B cell (primary cell): ENCODE measurements at regions not wholly inside any gene's neighbourhood (a gene's known extent, or its start where the extent isn't known, plus 50 kb on each side); places are given as distances from the start of the nearest gene placed in this dataset.

Experiments
- ATAC-seq: fragments of 200-7000 bp; cut with Tn5 transposase; one replicate; pipeline ENCODE4 v1.10.0; 2021; ENCODE audit warnings: low read depth, mild to moderate bottlenecking, moderate number of reproducible peaks, moderate library complexity
- CTCF ChIA-PET: fragments of 350-600 bp; sonication (Branson Sonifier 250); formaldehyde crosslinking; loops from one replicate; lab custom pipeline; 2021; ENCODE audit warnings: antibody characterized with exemption, inconsistent platforms; lab: Charles Lee
- POLR2A ChIA-PET: fragments of 350-600 bp; sonication (Branson Sonifier 250); formaldehyde crosslinking; loops from one replicate; lab custom pipeline; 2021; ENCODE audit warnings: antibody characterized with exemption; lab: Charles Lee
- DNase-seq: peaks from one replicate; pipeline ENCODE4 v3.0.0; 2013
- H2AFZ ChIP-seq: 2 replicates; pipeline ENCODE4 v1.6.1; 2012; ENCODE audit warnings: mild to moderate bottlenecking, low read depth, low read length; ENCODE audit not compliant: insufficient read depth, poor library complexity, severe bottlenecking
- H3K27ac ChIP-seq, 2 donors: 1 replicate in 1 of 2; 2 replicates in 1 of 2; pipeline ENCODE4 v1.5.1; 2012 to 2013; ENCODE audit warnings: low read length in 2 of 2, mild to moderate bottlenecking in 2 of 2, moderate library complexity in 1 of 2
- H3K27me3 ChIP-seq, 4 experiments: fragments of 200-600 bp in 1 of 4; sonication (generic) in 1 of 4; replicated peaks in 1 of 4; 1 replicate in 2 of 4; 2 replicates in 2 of 4; pipeline versions ENCODE4 v1.6.1 to v1.7.0; 2013 to 2016; ENCODE audit warnings: low read length in 3 of 4, mild to moderate bottlenecking in 2 of 4, mixed read lengths in 1 of 4, moderate library complexity in 1 of 4; ENCODE audit not compliant: insufficient read depth in 4 of 4, control insufficient read depth in 3 of 4; ENCODE audit errors: control extremely low read depth in 1 of 4
- H3K36me3 ChIP-seq, 2 experiments: replicated peaks in 1 of 2; 1 replicate in 1 of 2; 2 replicates in 1 of 2; pipeline versions ENCODE4 v1.6.1 to v1.7.1; 2013; ENCODE audit warnings: low read length in 1 of 2; ENCODE audit not compliant: insufficient read depth in 2 of 2, control insufficient read depth in 1 of 2; ENCODE audit errors: control extremely low read depth in 1 of 2, extremely low read depth in 1 of 2
- H3K4me1 ChIP-seq, 2 donors: fragments of 200-600 bp in 1 of 2; sonication (generic) in 1 of 2; 1 replicate in 1 of 2; 2 replicates in 1 of 2; pipeline versions ENCODE4 v1.5.1 to v1.6.1; 2013 to 2017; ENCODE audit warnings: low read length in 2 of 2; ENCODE audit not compliant: control insufficient read depth in 2 of 2, insufficient read depth in 2 of 2
- H3K4me2 ChIP-seq: replicated peaks from 2 replicates; pipeline ENCODE3; 2012; ENCODE audit warnings: mild to moderate bottlenecking, low read depth, low read length; ENCODE audit not compliant: poor library complexity, severe bottlenecking
- H3K4me3 ChIP-seq, 5 experiments: fragments of 200-600 bp in 1 of 5; sonication (generic) in 1 of 5; 1 replicate in 3 of 5; 2 replicates in 2 of 5; pipeline versions ENCODE4 v1.5.1 to v1.7.0; 2011 to 2016; ENCODE audit warnings: low read length in 4 of 5, mild to moderate bottlenecking in 4 of 5, low read depth in 2 of 5, control low read depth in 1 of 5, moderate library complexity in 1 of 5; ENCODE audit not compliant: insufficient read depth in 1 of 5; ENCODE audit errors: control extremely low read depth in 1 of 5, extremely low read depth in 1 of 5
- H3K79me2 ChIP-seq: fragments of 200-600 bp; sonication (generic); one replicate; pipeline ENCODE4 v1.6.0; 2016; ENCODE audit warnings: low read length; ENCODE audit not compliant: control insufficient read depth, insufficient read depth
- H3K9ac ChIP-seq: fragments of 200-600 bp; sonication (generic); 2 replicates; pipeline ENCODE4 v1.6.1; 2017; ENCODE audit warnings: mild to moderate bottlenecking, low read length, moderate library complexity
- H3K9me3 ChIP-seq, 3 donors: one replicate each; pipeline versions ENCODE4 v1.6.1 to v1.7.1; 2013; ENCODE audit warnings: low read length in 2 of 3; ENCODE audit not compliant: control insufficient read depth in 2 of 3, insufficient read depth in 1 of 3; ENCODE audit errors: control extremely low read depth in 1 of 3
- H4K20me1 ChIP-seq: 2 replicates; pipeline ENCODE4 v1.6.0; 2012; ENCODE audit warnings: mild to moderate bottlenecking, low read length; ENCODE audit not compliant: insufficient read depth, control insufficient read depth, poor library complexity, severe bottlenecking
- H3K27ac Mint-ChIP-seq: one replicate; pipeline ENCODE4 v1.8.0; 2021; ENCODE audit warnings: mixed read lengths
- H3K27me3 Mint-ChIP-seq: one replicate; pipeline ENCODE4 v1.8.0; 2021; ENCODE audit warnings: mixed read lengths
- H3K4me1 Mint-ChIP-seq: one replicate; pipeline ENCODE4 v1.8.0; 2021; ENCODE audit warnings: mixed read lengths
- H3K4me3 Mint-ChIP-seq: one replicate; pipeline ENCODE4 v1.8.0; 2021; ENCODE audit warnings: mixed read lengths
- H3K9me3 Mint-ChIP-seq: one replicate; pipeline ENCODE4 v1.8.0; 2022; ENCODE audit warnings: mixed read lengths; ENCODE audit not compliant: insufficient read depth
- CTCF ChIP-seq: fragments of 200-600 bp; IDR thresholded peaks from one replicate; pipeline ENCODE4 v1.8.0; 2022; ENCODE audit warnings: antibody characterized with exemption, mild to moderate bottlenecking
- EZH2 ChIP-seq: IDR thresholded peaks from 2 replicates; pipeline ENCODE4 v1.6.1; 2012; ENCODE audit warnings: borderline replicate concordance, low read depth, mild to moderate bottlenecking, moderate library complexity, low read length; ENCODE audit not compliant: insufficient read depth, poor library complexity, severe bottlenecking
- WGBS: methylation state at CpG from one replicate; pipeline ENCODE4 v1.1.5; 2013; ENCODE audit warnings: missing lambda C conversion rate; ENCODE audit not compliant: insufficient coverage; 5-methylcytosine and 5-hydroxymethylcytosine counted together
- intact Hi-C: fragments of 100-400 bp; cut with micrococcal nuclease; formaldehyde crosslinking; loops from one replicate; pipeline ENCODE4 v1.10.0; 2022

GRCh38 chr20:60233018-60233630 is 274.9 kb downstream of the CDH26 start:
- H3K79me2 ChIP-seq, result no peaks in the 10 kb centered on the region
- intact Hi-C loops, result no loop called here
- H4K20me1 ChIP-seq, result no peaks in the 10 kb centered on the region
- TF ChIP-seq EZH2, result no peak
- TF ChIP-seq CTCF, result no peak
- H3K4me1 ChIP-seq, result no peaks in the 10 kb centered on the region
- no peak overlapping the region for H3K27ac Mint-ChIP-seq
- H3K9ac ChIP-seq, result no peak overlapping the region
- no peak overlapping the region for H2AFZ ChIP-seq
- no peak overlapping the region for H3K27ac ChIP-seq
- peaks cover 0 to 6% (median 0%) of the 10 kb centered on the region in 3 donors for H3K9me3 ChIP-seq
- H3K4me2 ChIP-seq, result no peak overlapping the region
- peaks cover 5% of the 10 kb centered on the region for H3K27me3 Mint-ChIP-seq
- POLR2A ChIA-PET, result no interaction called here
- 80% methylated on average over 2 of the region's 3 CpGs for WGBS
- H3K9me3 Mint-ChIP-seq, result no peaks in the 10 kb centered on the region
- CTCF ChIA-PET, result no interaction called here
- peaks cover 0 to 5% (median 0%) of the 10 kb centered on the region in 4 experiments for H3K27me3 ChIP-seq
- H3K4me3 ChIP-seq, result no peak overlapping the region
- no peaks in the 10 kb centered on the region for H3K4me1 Mint-ChIP-seq
- H3K36me3 ChIP-seq, result no peaks in the 10 kb centered on the region
- ATAC-seq, result no peak
- H3K4me3 Mint-ChIP-seq, result no peak overlapping the region
- no peak for DNase-seq

- Histone ChIP-seq H3K9ac (no peak overlapping the region), H3K36me3 (no peaks in the 10 kb centered on the region), H3K79me2 (no peaks in the 10 kb centered on the region), H3K4me2 (no peak overlapping the region), H3K27ac (no peak overlapping the region), H3K9me3 (peaks cover 0 to 3% (median 0%) of the 10 kb centered on the region in 3 donors), H2AFZ (no peak overlapping the region), H3K4me1 (no peaks in the 10 kb centered on the region), H3K4me3 (no peak overlapping the region), H3K27me3 (peaks cover 0 to 5% (median 0%) of the 10 kb centered on the region in 4 experiments), H4K20me1 (no peaks in the 10 kb centered on the region)
- no peak for TF ChIP-seq EZH2
- TF ChIP-seq CTCF, result no peak
- peaks cover 5% of the 10 kb centered on the region for H3K27me3 Mint-ChIP-seq
- H3K9me3 Mint-ChIP-seq, result no peaks in the 10 kb centered on the region
- ChIA-PET CTCF (no interaction called here), POLR2A (no interaction called here)
- WGBS, result no CpG with 5 or more reads among the region's 1 CpG
- H3K4me1 Mint-ChIP-seq, result no peaks in the 10 kb centered on the region
- intact Hi-C loops, result no loop called here
- no peak overlapping the region for H3K27ac Mint-ChIP-seq
- DNase-seq, result no peak
- no peak for ATAC-seq
- H3K4me3 Mint-ChIP-seq, result no peak overlapping the region
Observed at GRCh38 chr20:60236613-60237012, 278.4 kb downstream of the CDH26 start.
